ENCODE measurements at regions not wholly inside any gene's neighbourhood (a gene's known extent, or its start where the extent isn't known, plus 50 kb on each side); places are given as distances from the start of the nearest gene placed in this dataset.

- TF ChIP-seq ISL1 (CRISPR knock-in tag; IDR thresholded peaks at IDR 0.05), result no peak
- no peak for TF ChIP-seq BACH2 (CRISPR knock-in tag; IDR thresholded peaks at IDR 0.05; ENCODE audit: borderline replicate concordance)
- no peak for TF ChIP-seq ZC3H10 (CRISPR knock-in tag; IDR thresholded peaks at IDR 0.05)
- ATAC-seq, result no peak
These were observed 434.3 kb downstream of the PTPRC start for GRCh38 chr1:199073166-199073565.

- TF ChIP-seq ISL1 (CRISPR knock-in tag; IDR thresholded peaks at IDR 0.05) (no peak), CREB5 (CRISPR knock-in tag; IDR thresholded peaks at IDR 0.05; ENCODE audit: low read depth) (no peak), PATZ1 (CRISPR knock-in tag; IDR thresholded peaks at IDR 0.05; ENCODE audit: borderline replicate concordance) (no peak), ZFP3 (CRISPR knock-in tag; IDR thresholded peaks at IDR 0.05) (no peak), ZC3H10 (CRISPR knock-in tag; IDR thresholded peaks at IDR 0.05) (no peak), ZNF70 (CRISPR knock-in tag; IDR thresholded peaks at IDR 0.05) (no peak)
- no peak for ATAC-seq
These were observed 437.0 kb downstream of the PTPRC start for GRCh38 chr1:199075792-199076191.

- no peak for ATAC-seq
- TF ChIP-seq CREB5 (CRISPR knock-in tag; IDR thresholded peaks at IDR 0.05; ENCODE audit: low read depth), result no peak
- TF ChIP-seq, protein P1, sequence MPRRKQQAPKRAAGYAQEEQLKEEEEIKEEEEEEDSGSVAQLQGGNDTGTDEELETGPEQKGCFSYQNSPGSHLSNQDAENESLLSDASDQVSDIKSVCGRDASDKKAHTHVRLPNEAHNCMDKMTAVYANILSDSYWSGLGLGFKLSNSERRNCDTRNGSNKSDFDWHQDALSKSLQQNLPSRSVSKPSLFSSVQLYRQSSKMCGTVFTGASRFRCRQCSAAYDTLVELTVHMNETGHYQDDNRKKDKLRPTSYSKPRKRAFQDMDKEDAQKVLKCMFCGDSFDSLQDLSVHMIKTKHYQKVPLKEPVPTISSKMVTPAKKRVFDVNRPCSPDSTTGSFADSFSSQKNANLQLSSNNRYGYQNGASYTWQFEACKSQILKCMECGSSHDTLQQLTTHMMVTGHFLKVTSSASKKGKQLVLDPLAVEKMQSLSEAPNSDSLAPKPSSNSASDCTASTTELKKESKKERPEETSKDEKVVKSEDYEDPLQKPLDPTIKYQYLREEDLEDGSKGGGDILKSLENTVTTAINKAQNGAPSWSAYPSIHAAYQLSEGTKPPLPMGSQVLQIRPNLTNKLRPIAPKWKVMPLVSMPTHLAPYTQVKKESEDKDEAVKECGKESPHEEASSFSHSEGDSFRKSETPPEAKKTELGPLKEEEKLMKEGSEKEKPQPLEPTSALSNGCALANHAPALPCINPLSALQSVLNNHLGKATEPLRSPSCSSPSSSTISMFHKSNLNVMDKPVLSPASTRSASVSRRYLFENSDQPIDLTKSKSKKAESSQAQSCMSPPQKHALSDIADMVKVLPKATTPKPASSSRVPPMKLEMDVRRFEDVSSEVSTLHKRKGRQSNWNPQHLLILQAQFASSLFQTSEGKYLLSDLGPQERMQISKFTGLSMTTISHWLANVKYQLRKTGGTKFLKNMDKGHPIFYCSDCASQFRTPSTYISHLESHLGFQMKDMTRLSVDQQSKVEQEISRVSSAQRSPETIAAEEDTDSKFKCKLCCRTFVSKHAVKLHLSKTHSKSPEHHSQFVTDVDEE (CRISPR knock-in tag; IDR thresholded peaks at IDR 0.05), result no peak
These were observed 441.2 kb downstream of the PTPRC start for GRCh38 chr1:199079994-199080393.

GRCh38 chr1:199081739-199082138, 442.9 kb downstream of the PTPRC start:
- TF ChIP-seq ZFP30 (CRISPR knock-in tag; IDR thresholded peaks at IDR 0.05), result no peak
- TF ChIP-seq ZFP3 (CRISPR knock-in tag; IDR thresholded peaks at IDR 0.05), result no peak
- no peak for TF ChIP-seq CREB5 (CRISPR knock-in tag; IDR thresholded peaks at IDR 0.05; ENCODE audit: low read depth)
- TF ChIP-seq ZNF8 (CRISPR knock-in tag; IDR thresholded peaks at IDR 0.05), result no peak
- no peak for TF ChIP-seq RARB (CRISPR knock-in tag; IDR thresholded peaks at IDR 0.05)
- no peak for TF ChIP-seq PPARA (CRISPR knock-in tag; IDR thresholded peaks at IDR 0.05; ENCODE audit: borderline replicate concordance)
- TF ChIP-seq CSRNP3 (CRISPR knock-in tag; IDR thresholded peaks at IDR 0.05), result no peak
- no peak for TF ChIP-seq ISL1 (CRISPR knock-in tag; IDR thresholded peaks at IDR 0.05)
- TF ChIP-seq OSR1 (CRISPR knock-in tag; IDR thresholded peaks at IDR 0.05), result no peak
- no peak for TF ChIP-seq ZC3H10 (CRISPR knock-in tag; IDR thresholded peaks at IDR 0.05)
- TF ChIP-seq ARNTL (CRISPR knock-in tag; IDR thresholded peaks at IDR 0.05; ENCODE audit: borderline replicate concordance, low read depth), result no peak
- no peak for TF ChIP-seq CSDC2 (CRISPR knock-in tag; IDR thresholded peaks at IDR 0.05)
- no peak for TF ChIP-seq TOX (CRISPR knock-in tag; IDR thresholded peaks at IDR 0.05; ENCODE audit: borderline replicate concordance)
- no peak for TF ChIP-seq GLIS3 (CRISPR knock-in tag; IDR thresholded peaks at IDR 0.05)
- TF ChIP-seq ZNF565 (CRISPR knock-in tag; conservative IDR thresholded peaks at IDR 0.05; ENCODE audit: low read depth), result no peak
- no peak for TF ChIP-seq BACH2 (CRISPR knock-in tag; IDR thresholded peaks at IDR 0.05; ENCODE audit: borderline replicate concordance)
- TF ChIP-seq, protein P2, sequence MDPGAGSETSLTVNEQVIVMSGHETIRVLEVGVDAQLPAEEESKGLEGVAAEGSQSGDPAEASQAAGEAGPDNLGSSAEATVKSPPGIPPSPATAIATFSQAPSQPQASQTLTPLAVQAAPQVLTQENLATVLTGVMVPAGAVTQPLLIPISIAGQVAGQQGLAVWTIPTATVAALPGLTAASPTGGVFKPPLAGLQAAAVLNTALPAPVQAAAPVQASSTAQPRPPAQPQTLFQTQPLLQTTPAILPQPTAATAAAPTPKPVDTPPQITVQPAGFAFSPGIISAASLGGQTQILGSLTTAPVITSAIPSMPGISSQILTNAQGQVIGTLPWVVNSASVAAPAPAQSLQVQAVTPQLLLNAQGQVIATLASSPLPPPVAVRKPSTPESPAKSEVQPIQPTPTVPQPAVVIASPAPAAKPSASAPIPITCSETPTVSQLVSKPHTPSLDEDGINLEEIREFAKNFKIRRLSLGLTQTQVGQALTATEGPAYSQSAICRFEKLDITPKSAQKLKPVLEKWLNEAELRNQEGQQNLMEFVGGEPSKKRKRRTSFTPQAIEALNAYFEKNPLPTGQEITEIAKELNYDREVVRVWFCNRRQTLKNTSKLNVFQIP (CRISPR knock-in tag; IDR thresholded peaks at IDR 0.05; ENCODE audit: borderline replicate concordance, low read depth), result no peak
- TF ChIP-seq, protein P1 (CRISPR knock-in tag; IDR thresholded peaks at IDR 0.05), result no peak
- no peak for TF ChIP-seq SNAI2 (CRISPR knock-in tag; IDR thresholded peaks at IDR 0.05)
- no peak for ATAC-seq
